HG03354 (cell line): ENCODE measurements at regions not wholly inside any gene's neighbourhood (a gene's known extent, or its start where the extent isn't known, plus 50 kb on each side); places are given as distances from the start of the nearest gene placed in this dataset.

Source experiments
- ATAC-seq: cut with Tn5 transposase; IDR thresholded peaks from one replicate; pipeline ENCODE4 v1.9.1; 2021; ENCODE audit warnings: mild to moderate bottlenecking; ENCODE audit not compliant: unreplicated experiment, poor library complexity, severe bottlenecking

DNA sequence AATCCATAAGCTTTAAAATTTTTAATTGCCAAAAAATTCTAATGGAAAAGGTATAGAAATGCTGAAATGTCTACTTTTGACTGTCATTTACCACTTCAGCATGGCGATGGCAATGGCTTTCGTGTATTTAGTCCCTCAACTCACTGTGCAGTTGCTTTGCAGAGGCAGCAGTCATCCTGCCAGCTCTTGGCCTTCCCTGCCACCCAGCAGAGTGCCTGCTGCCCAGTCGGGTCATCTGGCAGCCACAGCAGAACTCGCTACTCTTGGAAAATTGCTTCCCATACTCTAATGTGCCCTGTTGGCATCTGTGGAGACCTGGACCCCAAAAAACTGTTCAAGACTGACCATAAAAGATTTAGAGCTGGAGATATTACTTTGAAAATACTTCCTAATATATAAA, 383.2 kb downstream of the UQCRFS1 start:
- no peak for ATAC-seq

DNA sequence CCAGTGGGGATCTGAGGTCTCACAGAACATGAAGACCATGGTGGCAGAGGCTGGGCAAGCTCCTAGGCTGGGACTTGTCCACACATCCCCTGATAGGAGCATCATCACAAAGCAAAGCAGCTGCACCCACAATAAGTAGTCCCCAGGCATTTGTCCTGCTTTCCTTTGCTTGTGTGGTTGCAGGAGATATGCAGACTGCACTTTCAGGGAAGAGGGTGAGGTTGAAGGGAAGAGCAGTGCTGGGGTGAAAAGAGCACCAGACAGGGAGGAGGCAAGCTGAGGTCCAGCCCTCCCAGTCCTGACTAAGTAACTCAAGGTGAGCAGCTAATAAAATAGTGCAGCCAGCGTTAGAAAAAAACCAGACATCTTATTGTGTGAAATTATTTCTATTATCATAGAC, 383.6 kb downstream of the UQCRFS1 start:
- ATAC-seq, result no peak

DNA sequence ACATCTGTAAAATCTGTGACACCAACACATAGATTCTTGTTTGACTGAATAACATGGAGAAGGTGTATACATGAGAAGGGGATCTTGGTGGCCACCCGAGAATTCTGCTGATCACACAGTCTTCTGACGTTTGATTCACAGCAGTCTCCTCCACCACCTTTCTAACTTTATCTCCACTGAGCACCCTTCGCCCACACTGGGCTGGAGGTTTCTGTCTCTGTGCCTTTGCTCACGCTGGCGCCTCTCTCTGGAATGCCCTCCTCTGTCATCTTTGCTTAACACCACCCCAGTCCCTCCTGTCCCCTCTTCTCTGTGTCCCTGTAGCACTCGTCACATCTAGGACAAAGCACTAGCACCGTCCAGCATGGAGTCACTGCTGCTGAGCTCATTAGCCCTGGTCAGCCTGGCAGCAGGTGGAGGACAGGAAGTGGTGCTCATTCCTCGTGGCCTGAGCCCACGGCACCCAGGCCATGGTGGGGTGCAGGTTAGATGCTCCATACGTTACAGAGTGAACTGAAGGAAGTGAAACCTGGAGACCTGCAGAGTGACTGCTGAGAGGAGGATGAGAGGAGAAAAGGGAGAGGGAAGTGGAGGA, 384.6 kb downstream of the UQCRFS1 start:
- no peak for ATAC-seq

DNA sequence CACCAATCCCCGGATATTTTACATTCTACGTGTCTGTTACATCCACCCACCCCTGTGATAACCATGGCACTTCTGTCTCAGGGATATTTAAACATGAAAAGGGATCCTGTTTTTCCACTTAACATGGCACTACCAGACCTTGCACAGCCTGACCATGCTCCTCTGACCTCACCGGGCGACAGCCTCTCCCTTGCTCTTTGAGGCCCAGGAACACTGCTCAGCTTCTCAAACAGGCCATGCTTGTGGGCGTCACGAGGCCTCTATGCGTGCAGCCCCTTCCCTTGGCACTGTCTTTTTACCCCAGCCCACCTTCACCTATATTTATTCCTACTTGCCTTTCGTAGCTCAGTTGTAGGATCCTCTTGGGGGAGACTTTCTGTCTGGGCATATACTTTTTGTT, 385.6 kb downstream of the UQCRFS1 start:
- ATAC-seq, result no peak

DNA sequence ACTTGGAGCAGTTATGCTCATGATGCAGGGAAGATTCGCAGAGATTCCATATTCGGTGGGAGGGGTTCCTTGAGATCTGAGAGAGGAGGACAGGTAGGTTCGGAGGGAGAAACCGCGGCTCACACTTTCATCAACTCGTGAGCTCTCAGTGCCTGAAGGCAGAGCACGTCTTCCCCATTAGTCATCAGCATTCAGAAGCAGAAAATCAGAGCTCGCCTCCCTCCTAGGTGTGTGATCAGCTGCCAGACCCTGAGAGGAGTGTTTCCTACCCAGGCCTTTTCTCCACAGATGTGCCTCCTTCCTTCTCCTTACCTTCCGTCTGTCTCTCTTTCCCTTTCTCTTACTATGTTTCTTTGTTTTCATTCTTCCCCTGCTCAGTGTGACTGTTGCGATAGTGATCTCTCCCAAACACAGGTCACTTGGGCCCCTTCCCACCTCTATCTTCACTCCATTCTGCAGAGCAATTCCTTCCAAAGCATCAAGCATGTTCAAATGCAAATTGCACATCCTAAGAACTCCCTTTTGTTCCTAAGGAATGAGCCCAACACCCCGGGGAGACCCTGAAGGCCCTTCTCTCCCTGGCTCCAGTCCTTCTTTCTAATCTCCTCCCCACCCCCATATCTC, 389.5 kb downstream of the UQCRFS1 start:
- ATAC-seq, result no peak

DNA sequence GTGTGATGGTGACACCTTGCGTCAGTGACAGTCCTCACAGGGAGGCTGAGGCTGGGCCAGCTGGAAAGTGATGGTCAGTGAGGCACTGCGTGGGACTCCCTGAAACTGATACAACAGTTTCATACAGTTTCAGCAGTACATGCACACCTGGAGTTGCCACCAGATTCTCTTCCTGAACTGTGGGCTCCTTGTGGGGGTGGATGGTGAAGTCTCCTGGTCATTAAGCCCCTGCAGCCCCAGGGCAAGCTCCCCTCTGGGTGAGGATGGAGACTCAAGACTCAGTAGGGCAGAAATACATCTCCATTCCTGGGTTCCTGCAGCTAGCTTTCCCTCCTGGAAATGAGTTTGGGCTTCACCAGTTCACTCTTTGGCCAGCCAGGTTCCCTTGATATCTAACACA, 392.7 kb downstream of the UQCRFS1 start:
- no peak for ATAC-seq

DNA sequence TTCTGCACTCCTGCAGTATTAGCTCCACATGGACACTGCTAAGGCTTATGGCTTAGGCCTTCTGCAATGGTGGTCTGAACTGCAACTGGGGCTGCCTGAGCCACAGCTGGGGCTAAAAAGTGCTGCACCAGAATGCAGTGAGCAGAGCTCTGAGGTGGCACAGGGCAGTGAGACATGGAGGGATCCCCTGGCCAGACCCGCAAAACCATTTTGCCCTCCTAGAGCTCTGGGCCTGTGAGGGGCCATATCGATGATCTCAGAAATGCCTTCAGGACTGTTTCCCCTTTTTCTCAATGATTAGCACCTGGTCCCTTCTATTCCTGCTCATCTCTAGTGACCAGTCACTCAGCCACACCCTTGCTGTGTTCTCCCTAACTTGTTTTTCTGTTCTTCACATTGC, 397.7 kb downstream of the UQCRFS1 start:
- no peak for ATAC-seq

DNA sequence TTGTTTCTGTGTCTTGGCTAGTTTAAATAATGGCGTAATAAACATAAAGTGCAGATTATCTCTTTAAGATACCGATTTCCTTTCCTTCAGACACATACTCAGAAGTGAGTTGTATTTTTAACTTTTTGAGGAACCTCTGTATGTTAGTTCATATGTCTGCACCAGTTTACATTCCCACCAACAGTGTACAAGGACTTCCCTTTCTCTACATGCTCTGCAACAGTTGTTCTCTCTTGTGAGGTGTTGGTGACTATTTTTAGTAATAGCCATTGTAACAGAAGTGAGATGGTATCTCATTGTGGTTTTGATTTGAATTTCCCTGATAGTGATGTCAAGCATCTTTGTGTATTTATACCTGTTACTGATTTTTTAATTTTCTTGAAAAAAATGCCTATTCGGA, 418.6 kb downstream of the UQCRFS1 start:
- ATAC-seq, result no peak

DNA sequence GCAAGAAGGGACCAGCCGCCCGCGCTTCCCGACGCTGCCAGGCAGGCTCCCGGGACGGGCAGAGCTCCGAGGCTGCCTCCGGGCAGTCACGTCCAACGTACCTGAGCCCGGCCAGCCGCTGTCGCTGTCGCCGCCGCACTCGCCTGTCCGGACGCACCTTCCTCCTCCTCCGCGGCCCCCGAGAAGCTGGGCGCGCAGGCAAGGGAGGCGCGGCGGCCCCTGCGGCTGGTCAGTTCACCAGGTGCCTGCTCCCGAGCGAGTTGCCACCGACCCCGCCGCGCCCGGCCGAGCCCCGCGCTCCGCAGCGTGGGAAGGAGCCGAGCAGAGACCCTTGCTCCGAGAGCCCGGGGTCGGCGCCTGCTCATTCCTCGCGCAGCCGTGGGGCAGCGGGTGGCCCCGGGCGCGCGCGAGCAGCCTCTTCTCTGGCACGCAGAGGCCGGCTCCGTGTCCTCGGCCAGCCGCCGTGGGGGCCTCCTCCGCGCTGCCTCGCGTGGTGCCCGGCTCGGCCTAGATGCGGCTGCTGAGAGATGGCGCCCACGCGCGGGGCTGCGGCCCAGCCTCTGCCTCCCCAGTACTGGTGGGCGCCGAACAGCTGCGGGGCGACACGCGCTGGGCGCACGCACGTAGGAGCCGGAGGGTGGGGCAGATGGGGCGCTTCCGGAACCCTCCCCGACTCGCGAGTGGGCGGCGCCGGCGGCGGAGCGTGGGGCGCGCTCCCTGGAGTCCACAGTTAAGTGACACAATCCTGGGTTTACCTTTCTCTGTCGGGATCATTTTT, 419.4 kb downstream of the UQCRFS1 start:
- no peak for ATAC-seq

DNA sequence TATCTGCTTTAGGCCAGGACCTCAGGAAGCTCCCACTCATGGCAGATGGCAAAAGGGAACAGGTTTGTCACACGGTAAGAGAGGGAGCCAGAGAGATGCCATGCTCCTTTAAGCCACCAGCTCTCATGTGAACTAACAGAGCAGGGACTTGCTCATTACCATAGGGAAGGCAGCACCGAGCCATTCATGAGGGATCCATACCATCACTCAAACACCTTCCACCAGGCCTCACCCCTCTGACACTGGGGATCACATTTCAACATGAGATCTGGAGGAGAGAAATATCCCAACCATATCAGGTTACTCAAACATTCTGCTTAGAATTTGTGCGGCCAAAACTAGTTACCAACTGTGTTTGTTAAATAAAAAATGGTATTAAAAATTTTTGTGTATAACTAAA, 427.0 kb downstream of the UQCRFS1 start:
- ATAC-seq, result no peak

DNA sequence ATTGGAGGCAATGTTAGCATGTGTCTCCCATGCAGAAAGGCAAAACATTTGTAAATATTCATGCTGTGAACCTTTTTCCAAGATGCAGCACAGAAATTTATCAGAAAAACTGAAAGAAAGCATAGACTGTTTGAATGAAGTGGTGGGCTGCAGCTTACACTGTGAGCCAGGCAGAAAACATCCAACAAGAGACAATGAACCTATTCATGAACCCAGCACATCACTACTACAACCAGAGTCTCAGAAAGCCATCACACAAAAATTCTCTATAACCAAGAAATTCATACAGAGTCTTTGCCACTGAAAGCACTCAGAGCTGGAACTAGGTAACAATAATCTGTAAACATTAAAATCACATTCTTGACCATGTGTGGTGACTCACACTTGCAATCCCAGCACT, 448.9 kb downstream of the UQCRFS1 start:
- no peak for ATAC-seq

DNA sequence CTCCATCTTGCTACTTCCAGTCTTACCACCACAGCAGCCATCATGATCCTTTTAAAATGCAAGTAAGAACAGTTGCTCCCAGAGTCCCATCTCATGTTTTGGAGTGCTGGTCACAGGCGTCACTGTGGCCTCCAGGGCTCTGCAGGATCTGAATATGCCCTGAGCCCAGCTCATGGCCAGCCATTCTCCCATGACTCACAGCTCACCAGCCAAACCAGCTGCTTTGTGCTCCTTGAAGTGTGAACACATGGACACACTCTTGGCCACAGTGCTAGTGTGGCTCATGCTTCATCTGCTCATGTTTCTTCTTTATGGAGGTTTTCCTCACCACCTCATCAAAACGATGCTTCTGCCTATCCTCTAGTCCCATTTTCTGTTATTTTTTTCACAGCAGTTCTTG, 466.5 kb downstream of the UQCRFS1 start:
- no peak for ATAC-seq

DNA sequence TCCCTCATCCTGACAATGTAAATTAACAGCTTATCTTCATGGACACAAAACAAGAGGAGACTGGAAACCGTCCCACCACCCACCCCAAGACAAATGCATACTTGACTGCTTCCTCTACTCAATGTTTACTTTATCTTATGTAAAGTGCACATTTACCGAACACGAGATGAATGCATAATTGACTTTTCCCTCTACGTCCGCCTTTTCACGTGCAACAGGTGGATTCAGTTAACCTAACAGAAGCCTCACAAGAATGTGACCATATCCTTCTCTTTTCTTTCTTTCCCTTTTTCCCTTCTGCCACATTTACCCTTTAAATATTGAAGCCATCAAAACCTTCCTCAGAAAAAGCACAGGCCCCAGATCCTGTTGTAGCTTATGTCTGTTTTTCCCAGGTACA, 468.0 kb downstream of the UQCRFS1 start:
- ATAC-seq, result no peak

DNA sequence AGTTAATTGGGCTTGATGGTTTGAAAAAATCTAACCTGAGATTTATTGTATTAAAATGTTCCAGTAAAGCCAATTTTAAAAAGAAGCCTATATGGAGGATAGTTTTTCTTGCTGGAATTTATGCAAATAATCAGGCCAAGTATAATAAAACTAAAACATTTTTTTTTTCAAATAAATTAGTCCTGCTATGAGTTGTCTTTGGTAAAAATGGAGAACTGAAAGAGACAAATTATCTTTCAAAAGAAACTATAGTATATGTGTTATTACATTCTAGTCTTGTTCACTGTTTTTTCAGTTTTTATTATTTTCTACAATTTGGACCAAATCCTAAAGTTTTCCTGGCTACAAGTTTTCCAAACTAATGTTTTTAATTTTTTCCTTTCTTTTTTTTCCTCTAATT, 468.9 kb downstream of the UQCRFS1 start:
- no peak for ATAC-seq

DNA sequence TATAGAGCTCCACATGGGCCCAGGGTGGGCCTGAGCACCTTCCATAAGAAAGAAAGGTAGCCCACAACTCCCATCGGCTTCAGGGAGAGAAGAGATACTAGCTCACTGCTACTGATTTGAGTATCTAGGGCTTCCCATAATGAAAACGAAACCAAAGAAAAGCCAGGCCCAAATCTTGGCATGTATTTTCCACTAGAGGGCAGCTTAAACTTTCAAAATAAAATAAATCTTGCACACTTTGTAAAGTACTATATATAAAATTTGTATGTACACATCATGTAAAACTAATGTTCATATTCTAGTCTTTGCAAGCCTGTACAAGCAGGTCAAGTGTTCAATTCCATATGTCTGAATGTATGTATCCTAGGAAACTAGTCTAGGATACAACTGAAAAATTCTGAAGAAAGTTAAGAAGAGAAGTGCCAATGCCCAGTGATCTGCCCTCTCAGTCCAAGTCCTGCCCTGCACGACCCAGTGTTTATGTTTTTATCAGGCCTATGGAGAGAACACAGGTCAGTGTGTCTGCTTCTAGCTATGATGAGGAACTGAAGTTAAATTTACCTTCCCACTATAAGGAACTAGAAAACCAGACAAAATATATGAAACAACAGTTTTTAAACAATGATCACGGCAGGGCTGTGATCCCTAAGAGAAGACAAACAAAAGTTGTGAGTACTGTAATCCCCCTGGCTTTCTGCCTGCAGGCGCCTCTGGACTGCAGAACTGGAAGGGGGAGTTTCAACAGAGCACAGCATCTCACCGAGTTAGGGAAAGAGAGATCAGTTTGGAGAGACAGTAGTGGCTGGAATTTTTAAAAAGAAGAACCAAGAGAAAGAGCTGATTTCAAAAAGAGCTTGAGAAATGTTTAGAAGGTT, 475.7 kb downstream of the UQCRFS1 start:
- peak; percentile 88 for ATAC-seq

DNA sequence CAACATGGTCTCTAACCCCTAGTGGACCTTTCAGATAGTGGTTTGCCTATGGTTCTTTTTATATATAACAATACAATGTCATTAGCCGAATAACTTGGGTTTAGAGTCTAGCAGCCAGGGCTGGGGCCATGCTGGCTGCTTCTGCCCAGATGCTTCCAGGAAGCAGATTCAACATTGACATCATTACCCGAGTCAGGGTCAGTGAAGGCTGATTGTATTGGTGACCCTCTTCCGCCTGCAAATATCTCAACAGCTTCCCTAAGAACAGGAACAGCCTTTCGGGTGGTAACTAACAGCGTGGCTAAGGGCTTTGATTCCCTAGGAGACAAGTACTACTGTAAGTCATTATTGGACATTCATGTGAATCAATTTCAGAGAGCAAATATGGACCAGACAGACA, 476.4 kb downstream of the UQCRFS1 start:
- no peak for ATAC-seq

DNA sequence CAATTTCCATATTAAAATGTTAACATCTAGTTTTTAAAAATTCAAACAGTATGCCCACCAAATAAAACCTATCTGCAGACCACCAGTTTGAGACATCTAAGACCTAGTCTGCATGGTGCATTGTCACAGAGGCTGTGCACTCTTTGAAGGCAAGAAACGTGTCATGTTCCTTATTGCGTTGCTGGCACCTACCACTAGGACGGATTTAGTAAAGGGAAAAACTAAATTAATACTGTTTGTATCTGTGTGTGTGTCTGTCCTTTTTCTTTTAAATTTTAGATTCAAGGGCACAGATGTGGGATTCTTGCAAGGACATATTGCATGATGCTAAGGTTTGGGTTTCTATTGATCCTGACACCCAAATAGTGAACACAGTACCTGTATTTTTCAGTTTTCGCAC, 481.4 kb downstream of the UQCRFS1 start:
- ATAC-seq, result no peak

DNA sequence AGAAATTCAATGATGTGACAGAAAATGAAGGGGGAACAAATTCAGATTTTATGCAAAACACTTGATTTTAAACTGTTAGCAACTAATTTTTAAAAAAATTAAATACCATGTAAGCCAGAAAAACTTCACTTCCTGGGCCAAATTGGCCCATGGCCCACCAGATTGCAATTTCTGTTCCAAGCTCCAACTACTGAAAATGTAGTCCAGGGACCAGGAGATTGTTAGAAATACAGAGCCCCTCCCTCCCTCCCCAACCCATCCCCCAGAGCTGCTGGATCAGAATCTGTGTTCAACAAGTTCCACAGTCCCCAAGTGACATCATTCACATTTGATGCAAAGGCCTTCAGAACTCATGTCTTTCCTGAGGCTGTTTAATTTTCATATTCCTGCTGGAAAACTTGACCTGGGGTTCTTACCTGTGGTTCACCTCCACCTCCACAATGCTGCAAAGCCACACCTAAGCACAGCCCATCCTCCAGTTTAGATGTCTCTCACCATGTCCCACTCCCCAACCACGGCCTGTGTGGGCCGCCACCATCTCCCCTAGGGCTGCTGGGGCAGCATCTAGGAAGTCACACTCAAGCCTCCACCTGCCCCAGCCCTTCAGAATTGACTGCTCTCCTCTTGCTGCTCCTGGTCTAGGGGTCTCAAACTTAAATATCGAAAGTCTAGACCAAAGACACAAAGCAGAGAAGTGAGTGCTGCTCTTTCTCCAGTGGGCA, 482.0 kb downstream of the UQCRFS1 start:
- ATAC-seq, result no peak

DNA sequence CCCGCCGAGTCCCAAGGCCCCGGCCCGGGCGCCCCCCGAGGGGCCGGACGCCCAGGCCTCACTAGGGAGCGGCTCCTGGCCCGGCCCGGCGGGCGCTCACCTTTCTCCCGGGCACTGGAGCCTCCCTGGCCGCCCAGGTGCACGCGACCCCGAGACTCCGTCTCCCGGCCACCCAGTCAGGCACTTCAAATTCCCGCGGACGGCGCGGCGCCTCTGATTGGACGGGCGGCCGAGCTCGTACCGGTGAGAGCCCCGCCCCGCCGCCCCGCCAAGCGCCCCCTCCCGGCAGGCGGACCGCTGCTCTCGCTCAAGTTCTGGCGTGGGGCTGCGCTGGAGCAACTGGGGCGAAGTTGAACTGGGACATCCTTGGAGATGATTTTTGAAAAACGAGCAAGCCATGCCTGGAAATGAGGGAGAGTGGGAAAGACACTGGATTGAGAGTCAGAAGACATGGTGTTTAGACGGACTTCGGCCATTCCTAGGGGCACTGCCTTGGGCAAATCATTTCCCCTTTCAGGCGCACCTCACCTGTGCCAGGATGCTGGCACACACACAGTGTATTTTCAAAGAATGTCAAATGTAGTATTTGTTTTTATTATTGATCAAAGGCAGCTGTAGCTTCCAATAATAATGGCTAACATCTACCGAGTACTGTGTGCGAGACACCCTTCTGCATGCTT, 485.3 kb downstream of the UQCRFS1 start:
- peak; percentile 49 for ATAC-seq
